Sciatic nerve (tissue), 2 donors: ENCODE measurements at regions not wholly inside any gene's neighbourhood (a gene's known extent, or its start where the extent isn't known, plus 50 kb on each side); places are given as distances from the start of the nearest gene placed in this dataset.

ENCODE experiments used
- ATAC-seq: fragments of 200-7000 bp; cut with Tn5 transposase; one replicate; pipeline ENCODE4 v1.9.1; 2020; ENCODE audit warnings: mild to moderate bottlenecking, moderate library complexity
- DNase-seq: peaks from one replicate; pipeline ENCODE4 v3.0.0-alpha.2; 2020; ENCODE audit warnings: low spot score
- intact Hi-C: fragments of 100-400 bp; cut with DNase I; formaldehyde crosslinking; loops from one replicate; pipeline ENCODE4 v1.14.2; 2022
- donor health status: DM: no; HTN: no; CAD: no.
- donor health status: DM: no; HTN: no; CAD: no.

GRCh38 chr2:106701203-106702022 is 184.6 kb downstream of the ST6GAL2 start:
- intact Hi-C loops: no loop called here
- DNase-seq (no peak), ATAC-seq (no peak)

DNA sequence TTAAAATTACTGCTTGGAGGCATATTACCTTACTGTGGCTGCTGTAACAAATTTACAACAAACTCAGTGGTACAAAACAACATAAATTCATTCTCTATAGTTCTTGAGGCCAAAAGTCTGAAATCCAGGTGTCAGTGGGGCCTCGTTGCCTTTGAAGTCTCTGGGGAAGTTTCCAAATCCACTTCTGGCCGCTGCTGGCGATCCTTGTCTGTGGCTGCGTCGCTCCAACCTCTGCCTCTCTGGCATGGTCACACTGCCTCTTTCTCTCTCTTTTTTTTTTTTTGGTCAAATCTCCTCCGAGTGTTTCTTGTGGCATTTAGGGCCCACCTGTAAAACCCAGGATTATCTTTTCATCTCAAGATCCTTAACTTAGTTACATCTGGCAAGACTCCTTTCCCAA is 182.8 kb downstream of the ST6GAL2 start:
- DNase-seq (no peak), ATAC-seq (no peak)
- intact Hi-C loops: no loop called here

DNA sequence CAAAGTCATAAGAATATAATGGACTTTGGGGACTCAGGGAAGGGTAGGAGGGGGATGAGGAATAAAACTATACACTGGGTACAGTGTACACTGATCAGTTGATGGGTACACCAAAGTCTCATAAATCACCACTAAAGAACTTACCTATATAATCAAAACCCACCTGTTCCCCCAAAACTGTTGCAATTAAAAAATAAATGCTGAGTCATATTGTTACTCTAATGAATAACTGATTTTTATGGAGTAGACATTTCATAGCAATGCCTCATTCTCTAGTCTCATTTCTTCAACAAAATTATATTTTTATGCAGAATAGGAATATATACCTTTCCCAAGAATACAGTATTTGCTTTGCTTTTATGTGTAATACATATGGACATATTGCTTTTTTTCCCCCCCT is 181.2 kb downstream of the ST6GAL2 start:
- DNase-seq: no peak

GRCh38 chr2:106705877-106706276 is 180.1 kb downstream of the ST6GAL2 start:
- intact Hi-C loops: no loop called here
- ATAC-seq (peak; percentile 65), DNase-seq (no peak)

More for the DNA sequence above, 181.2 kb downstream of the ST6GAL2 start:
- ATAC-seq: no peak
- intact Hi-C loops: no loop called here

DNA sequence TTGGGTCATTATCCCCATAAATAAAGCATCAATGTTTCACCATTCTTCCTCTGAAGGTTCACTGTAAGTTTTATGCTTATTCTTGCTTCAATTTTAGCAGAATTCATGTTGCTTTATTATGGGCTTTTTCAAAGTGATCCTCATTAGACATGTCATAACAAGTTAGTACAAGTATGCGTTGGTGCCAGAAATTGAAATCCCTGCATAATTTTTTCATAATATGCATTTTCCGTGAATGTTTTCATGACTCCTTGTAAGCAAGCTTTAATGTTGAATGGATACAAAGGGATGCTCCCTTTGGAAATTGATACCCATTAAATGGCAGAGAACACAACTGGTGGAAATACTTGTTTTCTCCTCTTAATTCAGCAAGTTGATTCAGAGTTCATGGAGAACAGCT is 179.7 kb downstream of the ST6GAL2 start:
- intact Hi-C loops: no loop called here
- ATAC-seq: no peak
- DNase-seq: no peak

DNA sequence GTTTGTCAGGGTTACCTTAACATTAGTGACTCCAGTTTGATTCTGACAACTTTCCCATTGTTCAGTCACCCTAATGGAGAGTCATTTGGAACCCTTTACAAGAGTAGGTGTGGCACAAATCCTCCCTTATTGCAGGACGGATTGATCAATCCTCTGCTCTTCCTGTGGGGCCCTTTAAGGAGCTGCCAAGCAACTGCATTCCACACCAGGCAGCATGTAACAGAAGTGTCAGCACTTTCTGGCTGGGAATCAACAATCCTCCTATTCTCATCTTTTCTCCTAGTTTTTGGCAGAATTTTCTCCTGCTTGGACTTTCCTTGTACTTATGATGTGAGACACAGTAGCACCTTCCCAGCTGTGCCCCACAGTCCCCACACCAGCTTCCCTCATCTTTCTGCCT is 177.8 kb downstream of the ST6GAL2 start:
- DNase-seq (no peak), ATAC-seq (peak; percentile 49)
- intact Hi-C loops: no loop called here

DNA sequence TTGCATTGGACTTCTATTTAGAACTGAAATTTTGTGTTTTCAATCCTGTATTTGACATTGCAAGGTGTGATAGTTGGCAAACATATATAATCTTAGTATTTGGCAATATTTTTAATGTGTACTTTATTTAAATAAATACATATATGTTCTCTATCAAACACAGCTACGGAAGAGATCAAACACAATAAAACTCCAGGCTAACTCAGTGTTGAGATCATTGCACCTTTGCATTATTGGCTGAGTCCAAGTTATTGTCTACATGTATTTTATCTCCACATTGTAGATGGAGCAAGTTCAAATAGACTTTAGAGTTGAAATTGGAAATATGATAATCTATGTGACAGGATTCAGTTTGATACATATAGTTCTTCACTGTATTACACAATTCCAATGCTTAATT is 176.7 kb downstream of the ST6GAL2 start:
- intact Hi-C loops: no loop called here
- DNase-seq (no peak), ATAC-seq (no peak)

DNA sequence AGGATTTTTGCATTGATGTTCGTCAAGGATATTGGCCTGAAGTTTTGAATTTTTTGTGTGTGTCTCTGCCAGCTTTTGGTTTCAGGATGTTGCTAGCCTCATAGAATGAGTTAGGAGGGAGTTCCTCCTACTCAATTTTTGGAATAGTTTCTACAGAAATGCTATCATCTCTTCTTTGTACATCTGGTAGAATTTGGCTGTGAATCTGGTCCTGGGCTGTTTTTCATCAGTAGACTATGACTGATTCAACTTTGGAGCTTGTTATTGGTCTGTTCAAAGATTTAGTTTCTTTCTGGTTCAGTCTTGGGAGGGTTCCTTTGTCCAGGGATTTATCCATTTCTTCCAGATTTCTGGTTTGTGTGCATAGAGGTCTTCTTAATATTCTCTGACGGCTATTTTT is 166.7 kb downstream of the ST6GAL2 start:
- ATAC-seq: peak; percentile 38
- intact Hi-C loops: no loop called here
- DNase-seq: no peak

- ATAC-seq (no peak), DNase-seq (no peak)
- intact Hi-C loops: no loop called here
Observed at GRCh38 chr2:106720026-106720425, 165.9 kb downstream of the ST6GAL2 start.

DNA sequence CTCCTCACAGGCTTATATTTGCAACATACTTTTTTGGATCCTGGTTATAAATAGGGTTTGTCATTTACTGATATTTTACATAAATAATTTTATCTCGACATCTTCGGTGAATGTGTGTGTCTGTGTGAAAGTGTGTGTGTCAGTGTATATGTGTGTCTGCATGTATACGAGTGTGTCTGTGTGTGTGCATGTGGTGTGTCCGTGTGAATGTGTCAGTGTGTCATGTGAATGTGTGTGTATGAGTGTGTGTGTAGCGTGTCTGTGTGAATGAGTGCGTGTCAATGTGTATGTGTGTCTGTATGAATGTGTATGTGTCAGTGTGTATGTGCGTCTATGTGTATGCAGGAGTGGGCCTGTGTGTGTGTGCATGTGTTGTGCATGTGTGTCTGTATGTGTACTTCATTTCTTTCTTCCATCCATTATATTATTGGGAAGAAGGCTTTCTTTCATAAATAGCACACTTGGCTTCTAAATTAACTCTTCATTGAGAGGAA is 161.6 kb downstream of the ST6GAL2 start:
- ATAC-seq: no peak
- no peak for DNase-seq
- intact Hi-C loops: no loop called here

- DNase-seq (no peak), ATAC-seq (no peak)
- intact Hi-C loops: no loop called here
Observed at GRCh38 chr2:106734165-106734564, 151.8 kb downstream of the ST6GAL2 start.

GRCh38 chr2:106735807-106736206 is 150.2 kb downstream of the ST6GAL2 start:
- DNase-seq (no peak), ATAC-seq (no peak)
- intact Hi-C loops: no loop called here

DNA sequence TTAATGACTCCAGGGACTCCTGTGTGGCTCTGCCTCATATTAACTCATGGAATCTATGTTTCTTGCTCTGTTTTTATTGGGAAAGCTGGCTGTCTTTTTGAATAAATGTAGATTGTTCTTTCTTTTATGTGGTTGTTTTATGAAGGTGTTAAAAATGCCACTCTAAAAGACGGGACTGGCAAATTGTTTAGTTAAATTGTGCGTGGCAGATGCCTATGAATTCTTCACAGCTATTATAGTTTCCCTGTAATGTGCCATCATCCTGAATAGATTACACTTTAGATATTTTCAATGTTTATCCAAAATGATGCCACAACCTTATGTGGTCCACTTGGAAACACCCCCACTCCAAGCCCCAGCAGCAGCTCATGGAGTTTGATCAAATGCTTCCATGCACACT is 149.7 kb downstream of the ST6GAL2 start:
- ATAC-seq (no peak), DNase-seq (no peak)
- intact Hi-C loops: no loop called here

- intact Hi-C loops: no loop called here
- DNase-seq (no peak), ATAC-seq (no peak)
Observed at GRCh38 chr2:106745468-106745867, 140.5 kb downstream of the ST6GAL2 start.

DNA sequence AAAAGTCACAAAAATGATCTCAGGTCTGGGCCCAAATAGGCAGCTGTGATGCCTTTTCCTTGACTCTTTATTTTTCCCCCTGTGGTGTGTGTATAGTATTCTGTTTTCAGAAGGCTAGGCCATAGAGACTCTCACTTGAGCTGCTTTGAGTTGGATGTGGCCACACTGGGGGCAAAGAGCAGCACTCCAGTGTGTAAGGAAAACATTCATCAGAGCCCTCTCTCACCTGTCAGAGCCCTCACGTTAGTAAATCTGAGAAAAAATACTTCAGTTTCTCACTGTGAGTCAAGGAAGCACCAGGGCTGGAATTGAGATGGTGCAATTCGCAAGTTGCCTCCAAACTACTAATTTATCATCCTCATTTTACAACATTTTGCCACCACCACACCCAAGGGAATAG is 136.1 kb downstream of the ST6GAL2 start:
- DNase-seq: no peak
- no peak for ATAC-seq
- intact Hi-C loops: no loop called here
